ENCODE measurements at regions not wholly inside any gene's neighbourhood (a gene's known extent, or its start where the extent isn't known, plus 50 kb on each side); places are given as distances from the start of the nearest gene placed in this dataset.
"Not testable (repeated sequence)": the region's sequence is repeated elsewhere in the genome, so short reads cannot be mapped to it uniquely, and the experiment has no call there.

GRCh38 chr5:5751987-5752386 lies 329.5 kb downstream of the ICE1 start:
- Histone ChIP-seq H3K27ac (ENCODE audit: low read depth, low read length, severe bottlenecking) (no peak overlapping the region), H3K4me1 (ENCODE audit: control insufficient read depth, insufficient read depth, low read length, poor library complexity, severe bottlenecking) (no peaks in the 10 kb centered on the region), H3K36me3 (ENCODE audit: control insufficient read depth, insufficient read depth, low read length) (no peaks in the 10 kb centered on the region), H3K4me3 (ENCODE audit: extremely low read depth, insufficient read depth, low read length, poor library complexity, severe bottlenecking) (no peak overlapping the region), H3K9me3 (ENCODE audit: control insufficient read depth, low read length) (no peaks in the 10 kb centered on the region)
- WGBS, 2 experiments (ENCODE audit: insufficient coverage in 2 of 2) = 73% methylated on average over 4 of the region's 7 CpGs

GRCh38 chr5:5751498-5751897 lies 329.0 kb downstream of the ICE1 start:
- WGBS, 2 experiments (ENCODE audit: insufficient coverage in 2 of 2) = 86 to 89% methylated on average over 1 of the region's 4 CpGs
- Histone ChIP-seq H3K4me3 (ENCODE audit: extremely low read depth, insufficient read depth, low read length, poor library complexity, severe bottlenecking) (no peak overlapping the region), H3K36me3 (ENCODE audit: control insufficient read depth, insufficient read depth, low read length) (no peaks in the 10 kb centered on the region), H3K9me3 (ENCODE audit: control insufficient read depth, low read length) (no peaks in the 10 kb centered on the region), H3K27ac (ENCODE audit: low read depth, low read length, severe bottlenecking) (no peak overlapping the region), H3K4me1 (ENCODE audit: control insufficient read depth, insufficient read depth, low read length, poor library complexity, severe bottlenecking) (no peaks in the 10 kb centered on the region)

DNA sequence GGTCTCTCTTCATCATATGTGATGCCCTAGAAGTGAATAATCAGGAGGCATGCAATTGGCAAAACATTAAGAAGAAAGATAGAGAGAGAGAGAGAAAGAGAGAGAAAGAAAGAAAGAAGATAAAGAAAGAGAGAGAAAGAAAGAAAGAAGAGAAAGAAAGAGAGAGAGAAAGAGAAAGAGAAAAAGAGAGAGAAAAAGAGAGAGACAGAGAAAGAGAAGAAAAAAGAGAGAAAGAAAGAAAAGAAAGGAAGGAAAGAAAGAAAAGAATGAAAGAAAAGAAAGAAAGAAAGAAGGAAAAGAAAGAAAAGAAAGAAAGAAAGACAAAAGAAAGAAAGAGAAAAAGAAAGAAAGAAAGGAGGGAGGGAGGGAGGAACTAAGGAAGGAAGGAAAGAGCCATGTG lies 318.9 kb downstream of the ICE1 start:
- Histone ChIP-seq H3K27ac (ENCODE audit: low read depth, low read length, severe bottlenecking) (no peak overlapping the region), H3K4me3 (ENCODE audit: extremely low read depth, insufficient read depth, low read length, poor library complexity, severe bottlenecking) (no peak overlapping the region), H3K4me1 (ENCODE audit: control insufficient read depth, insufficient read depth, low read length, poor library complexity, severe bottlenecking) (no peaks in the 10 kb centered on the region), H3K36me3 (ENCODE audit: control insufficient read depth, insufficient read depth, low read length) (no peaks in the 10 kb centered on the region), H3K9me3 (ENCODE audit: control insufficient read depth, low read length) (peaks cover 6% of the 10 kb centered on the region)

GRCh38 chr5:5739490-5739945 lies 317.0 kb downstream of the ICE1 start:
- Histone ChIP-seq H3K4me3 (ENCODE audit: extremely low read depth, insufficient read depth, low read length, poor library complexity, severe bottlenecking) (no peak overlapping the region), H3K27ac (ENCODE audit: low read depth, low read length, severe bottlenecking) (no peak overlapping the region), H3K9me3 (ENCODE audit: control insufficient read depth, low read length) (peaks cover 6% of the 10 kb centered on the region), H3K4me1 (ENCODE audit: control insufficient read depth, insufficient read depth, low read length, poor library complexity, severe bottlenecking) (no peaks in the 10 kb centered on the region), H3K36me3 (ENCODE audit: control insufficient read depth, insufficient read depth, low read length) (no peaks in the 10 kb centered on the region)
- WGBS, 2 experiments (ENCODE audit: insufficient coverage in 2 of 2) = 100% methylated on average over 1 of the region's 3 CpGs; no CpG with 5 or more reads in 1 of the 2 experiments

DNA sequence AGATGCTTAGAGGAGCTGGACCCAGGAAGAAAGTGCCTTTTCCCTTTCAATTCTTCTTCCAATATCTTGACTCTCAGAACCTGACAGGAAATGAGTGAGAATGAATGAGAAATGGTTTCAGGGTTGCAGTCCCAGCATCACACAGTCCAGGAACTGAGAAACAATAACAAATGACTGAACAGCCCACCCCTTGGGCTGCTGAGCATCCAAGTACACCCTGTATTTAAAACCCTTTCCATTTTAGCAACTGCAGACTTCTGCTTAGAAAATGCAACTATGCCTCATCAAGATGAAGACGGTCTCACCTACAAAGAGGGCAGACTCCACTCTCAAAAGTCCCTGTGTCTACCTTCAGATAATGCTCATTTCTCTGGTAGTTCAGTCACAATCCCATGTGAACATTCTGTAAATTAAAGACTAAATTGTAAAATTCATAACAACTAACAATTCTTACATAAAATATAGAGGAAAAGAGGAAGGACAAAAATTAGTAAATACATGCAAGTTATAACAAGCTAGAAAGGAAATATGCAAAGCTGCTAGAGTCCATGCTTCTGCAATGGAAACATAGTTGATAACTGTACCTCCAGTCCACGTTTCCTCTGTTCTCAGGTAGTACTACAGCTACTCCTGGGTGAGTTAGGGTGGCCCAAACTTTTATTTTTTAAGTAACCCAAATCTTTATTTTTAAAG lies 316.5 kb downstream of the ICE1 start:
- Histone ChIP-seq H3K4me1 (ENCODE audit: control insufficient read depth, insufficient read depth, low read length, poor library complexity, severe bottlenecking) (no peaks in the 10 kb centered on the region), H3K9me3 (ENCODE audit: control insufficient read depth, low read length) (peaks cover 6% of the 10 kb centered on the region), H3K27ac (ENCODE audit: low read depth, low read length, severe bottlenecking) (no peak overlapping the region), H3K36me3 (ENCODE audit: control insufficient read depth, insufficient read depth, low read length) (no peaks in the 10 kb centered on the region), H3K4me3 (ENCODE audit: extremely low read depth, insufficient read depth, low read length, poor library complexity, severe bottlenecking) (no peak overlapping the region)
- WGBS, 2 experiments (ENCODE audit: insufficient coverage in 2 of 2) = 83 to 91% methylated on average over 1 of the region's 2 CpGs

GRCh38 chr5:5736007-5736406 lies 313.5 kb downstream of the ICE1 start:
- Histone ChIP-seq H3K4me3 (ENCODE audit: extremely low read depth, insufficient read depth, low read length, poor library complexity, severe bottlenecking) (no peak overlapping the region), H3K4me1 (ENCODE audit: control insufficient read depth, insufficient read depth, low read length, poor library complexity, severe bottlenecking) (no peaks in the 10 kb centered on the region), H3K36me3 (ENCODE audit: control insufficient read depth, insufficient read depth, low read length) (no peaks in the 10 kb centered on the region), H3K27ac (ENCODE audit: low read depth, low read length, severe bottlenecking) (no peak overlapping the region), H3K9me3 (ENCODE audit: control insufficient read depth, low read length) (no peaks in the 10 kb centered on the region)
- WGBS, 2 experiments (ENCODE audit: insufficient coverage in 2 of 2) = 96 to 100% methylated on average over 2 of the region's 2 CpGs

DNA sequence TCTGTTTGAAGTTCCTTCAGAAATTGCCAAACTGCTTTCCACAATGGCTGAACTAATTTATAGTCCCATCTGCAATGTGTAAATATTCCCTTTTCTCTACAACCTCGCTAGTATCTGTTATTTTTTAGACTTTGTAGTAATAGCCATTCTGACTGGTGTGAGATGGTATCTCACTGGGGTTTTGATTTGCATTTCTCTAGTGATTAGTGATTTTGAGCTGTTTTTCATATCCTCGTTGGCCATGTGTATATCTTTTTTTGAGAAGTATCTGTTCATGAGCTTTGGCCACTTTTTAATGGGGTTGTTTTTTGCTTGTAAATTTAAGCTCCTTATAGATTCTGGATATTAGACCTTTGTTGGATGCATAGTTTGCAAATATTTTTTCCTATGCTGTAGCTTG lies 310.6 kb downstream of the ICE1 start:
- H3K4me3 ChIP-seq (ENCODE audit: extremely low read depth, insufficient read depth, low read length, poor library complexity, severe bottlenecking); H3K9me3 ChIP-seq (ENCODE audit: control insufficient read depth, low read length); H3K27ac ChIP-seq (ENCODE audit: low read depth, low read length, severe bottlenecking); H3K4me1 ChIP-seq (ENCODE audit: control insufficient read depth, insufficient read depth, low read length, poor library complexity, severe bottlenecking); H3K36me3 ChIP-seq (ENCODE audit: control insufficient read depth, insufficient read depth, low read length): not testable (repeated sequence)
- 80 to 100% methylated on average over 1 of the region's 2 CpGs for WGBS, 2 experiments (ENCODE audit: insufficient coverage in 2 of 2)

DNA sequence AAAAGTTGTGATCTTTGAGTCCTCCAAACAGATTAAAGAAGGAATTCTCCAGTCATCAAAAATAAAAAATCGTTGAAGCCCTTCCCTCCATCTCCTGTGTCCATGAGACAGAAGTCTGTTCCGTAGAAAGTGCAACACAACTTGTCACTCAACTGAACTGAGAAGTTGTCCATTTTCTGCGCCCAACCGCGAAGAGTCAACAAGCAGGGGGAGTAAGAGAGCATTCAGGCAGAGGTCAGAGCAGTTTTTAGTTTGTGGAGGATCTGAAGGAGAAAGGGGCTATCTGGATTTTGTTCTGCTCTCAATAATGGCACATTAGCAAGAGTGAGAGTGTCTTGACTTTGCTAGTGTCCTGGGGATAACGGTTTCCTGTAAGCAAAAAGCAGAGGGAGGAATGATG lies 303.9 kb downstream of the ICE1 start:
- H3K4me3 ChIP-seq (ENCODE audit: extremely low read depth, insufficient read depth, low read length, poor library complexity, severe bottlenecking) = no peak overlapping the region
- H3K36me3 ChIP-seq (ENCODE audit: control insufficient read depth, insufficient read depth, low read length) = no peaks in the 10 kb centered on the region
- WGBS, 2 experiments (ENCODE audit: insufficient coverage in 2 of 2) = 78 to 80% methylated on average over 1 to 5 of the region's 6 CpGs
- no peak overlapping the region for H3K27ac ChIP-seq (ENCODE audit: low read depth, low read length, severe bottlenecking)
- no peaks in the 10 kb centered on the region for H3K4me1 ChIP-seq (ENCODE audit: control insufficient read depth, insufficient read depth, low read length, poor library complexity, severe bottlenecking)
- H3K9me3 ChIP-seq (ENCODE audit: control insufficient read depth, low read length) = no peaks in the 10 kb centered on the region

GRCh38 chr5:5721881-5722280 lies 299.4 kb downstream of the ICE1 start:
- Histone ChIP-seq H3K9me3 (ENCODE audit: control insufficient read depth, low read length) (no peaks in the 10 kb centered on the region), H3K27ac (ENCODE audit: low read depth, low read length, severe bottlenecking) (no peak overlapping the region), H3K4me1 (ENCODE audit: control insufficient read depth, insufficient read depth, low read length, poor library complexity, severe bottlenecking) (peaks cover 4% of the 10 kb centered on the region), H3K4me3 (ENCODE audit: extremely low read depth, insufficient read depth, low read length, poor library complexity, severe bottlenecking) (no peak overlapping the region), H3K36me3 (ENCODE audit: control insufficient read depth, insufficient read depth, low read length) (no peaks in the 10 kb centered on the region)
- 93% methylated on average over 2 of the region's 3 CpGs; no CpG with 5 or more reads in 1 of the 2 experiments for WGBS, 2 experiments (ENCODE audit: insufficient coverage in 2 of 2)

GRCh38 chr5:5719292-5719691 lies 296.8 kb downstream of the ICE1 start:
- no peaks in the 10 kb centered on the region for H3K36me3 ChIP-seq (ENCODE audit: control insufficient read depth, insufficient read depth, low read length)
- H3K4me1 ChIP-seq (ENCODE audit: control insufficient read depth, insufficient read depth, low read length, poor library complexity, severe bottlenecking) = peaks cover 4% of the 10 kb centered on the region
- no peak overlapping the region for H3K4me3 ChIP-seq (ENCODE audit: extremely low read depth, insufficient read depth, low read length, poor library complexity, severe bottlenecking)
- no peak overlapping the region for H3K27ac ChIP-seq (ENCODE audit: low read depth, low read length, severe bottlenecking)
- WGBS, 2 experiments (ENCODE audit: insufficient coverage in 2 of 2) = 96 to 100% methylated on average over 2 to 4 of the region's 5 CpGs
- H3K9me3 ChIP-seq (ENCODE audit: control insufficient read depth, low read length) = no peaks in the 10 kb centered on the region

GRCh38 chr5:5716665-5717064 lies 294.2 kb downstream of the ICE1 start:
- Histone ChIP-seq H3K36me3 (ENCODE audit: control insufficient read depth, insufficient read depth, low read length) (no peaks in the 10 kb centered on the region), H3K27ac (ENCODE audit: low read depth, low read length, severe bottlenecking) (no peak overlapping the region), H3K4me3 (ENCODE audit: extremely low read depth, insufficient read depth, low read length, poor library complexity, severe bottlenecking) (no peak overlapping the region), H3K4me1 (ENCODE audit: control insufficient read depth, insufficient read depth, low read length, poor library complexity, severe bottlenecking) (peaks cover 4% of the 10 kb centered on the region), H3K9me3 (ENCODE audit: control insufficient read depth, low read length) (no peaks in the 10 kb centered on the region)
- 75 to 79% methylated on average over 5 of the region's 5 CpGs for WGBS, 2 experiments (ENCODE audit: insufficient coverage in 2 of 2)

All from mesodermal cell (in vitro differentiated cells).